ENCODE measurements at regions not wholly inside any gene's neighbourhood (a gene's known extent, or its start where the extent isn't known, plus 50 kb on each side); places are given as distances from the start of the nearest gene placed in this dataset.

- Histone ChIP-seq H3K27ac (no peak overlapping the region), H3K36me3 (no peaks in the 10 kb centered on the region), H3K27me3 (no peaks in the 10 kb centered on the region), H3K9me3 (peaks cover 0 to 9% (median 5%) of the 10 kb centered on the region in 4 donors), H3K4me3 (no peak overlapping the region), H3K4me1 (no peaks in the 10 kb centered on the region)
- no peak for DNase-seq
- no peak for TF ChIP-seq POLR2A (IDR thresholded peaks at IDR 0.05)
- TF ChIP-seq, protein P1, sequence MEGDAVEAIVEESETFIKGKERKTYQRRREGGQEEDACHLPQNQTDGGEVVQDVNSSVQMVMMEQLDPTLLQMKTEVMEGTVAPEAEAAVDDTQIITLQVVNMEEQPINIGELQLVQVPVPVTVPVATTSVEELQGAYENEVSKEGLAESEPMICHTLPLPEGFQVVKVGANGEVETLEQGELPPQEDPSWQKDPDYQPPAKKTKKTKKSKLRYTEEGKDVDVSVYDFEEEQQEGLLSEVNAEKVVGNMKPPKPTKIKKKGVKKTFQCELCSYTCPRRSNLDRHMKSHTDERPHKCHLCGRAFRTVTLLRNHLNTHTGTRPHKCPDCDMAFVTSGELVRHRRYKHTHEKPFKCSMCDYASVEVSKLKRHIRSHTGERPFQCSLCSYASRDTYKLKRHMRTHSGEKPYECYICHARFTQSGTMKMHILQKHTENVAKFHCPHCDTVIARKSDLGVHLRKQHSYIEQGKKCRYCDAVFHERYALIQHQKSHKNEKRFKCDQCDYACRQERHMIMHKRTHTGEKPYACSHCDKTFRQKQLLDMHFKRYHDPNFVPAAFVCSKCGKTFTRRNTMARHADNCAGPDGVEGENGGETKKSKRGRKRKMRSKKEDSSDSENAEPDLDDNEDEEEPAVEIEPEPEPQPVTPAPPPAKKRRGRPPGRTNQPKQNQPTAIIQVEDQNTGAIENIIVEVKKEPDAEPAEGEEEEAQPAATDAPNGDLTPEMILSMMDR (IDR thresholded peaks at IDR 0.05) = no peak
- no peak for TF ChIP-seq POLR2AphosphoS5 (IDR thresholded peaks at IDR 0.05)
- no peak for TF ChIP-seq EP300 (IDR thresholded peaks at IDR 0.05)
- WGBS, 5 donors = 89 to 97% (median 92%) methylated on average over 2 of the region's 2 CpGs
- intact Hi-C loops (cut with DNase I; ENCODE audit: low total_unique reads) = no loop called here
Measured at GRCh38 chr4:124872659-124873058, 160.1 kb upstream of the ANKRD50 start.

DNA sequence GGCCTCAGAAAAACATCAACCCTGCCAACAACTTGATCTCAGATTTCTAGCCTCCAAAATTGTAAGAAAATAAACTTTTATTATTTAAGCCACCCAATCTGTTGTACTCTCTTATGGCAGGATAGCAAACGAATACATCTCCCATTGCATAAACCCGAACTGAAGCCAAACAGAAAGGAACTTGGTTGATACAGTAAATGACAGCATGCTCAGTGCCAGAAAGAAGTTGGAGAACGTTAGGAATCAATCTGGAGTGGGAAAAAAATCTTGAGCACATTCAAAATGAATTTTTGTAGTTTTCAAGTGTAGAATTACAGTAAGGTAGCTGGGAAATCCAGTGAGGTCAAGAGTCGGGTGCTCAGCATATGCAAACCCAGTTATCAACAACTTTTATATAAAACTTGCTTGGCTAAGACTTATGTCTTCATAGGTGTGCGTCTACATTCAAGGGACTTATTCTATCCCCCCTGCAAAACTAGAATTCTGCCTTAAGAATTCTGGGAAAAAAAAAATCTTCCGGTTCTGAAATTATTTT lies 157.5 kb upstream of the ANKRD50 start:
- Histone ChIP-seq H3K27ac (no peak overlapping the region), H3K4me1 (no peaks in the 10 kb centered on the region), H3K4me3 (no peak overlapping the region), H3K9me3 (no peaks in the 10 kb centered on the region), H3K36me3 (no peaks in the 10 kb centered on the region), H3K27me3 (no peaks in the 10 kb centered on the region)
- TF ChIP-seq EP300 (IDR thresholded peaks at IDR 0.05) (no peak), POLR2A (IDR thresholded peaks at IDR 0.05) (no peak), POLR2AphosphoS5 (IDR thresholded peaks at IDR 0.05) (no peak)
- TF ChIP-seq, protein P1 (IDR thresholded peaks at IDR 0.05) = no peak
- intact Hi-C loops (cut with DNase I; ENCODE audit: low total_unique reads) = no loop called here
- WGBS, 5 donors = 75 to 84% (median 78%) methylated on average over 6 of the region's 6 CpGs
- no peak for DNase-seq

GRCh38 chr4:124868495-124868894 lies 156.0 kb upstream of the ANKRD50 start:
- no peaks in the 10 kb centered on the region for H3K4me1 ChIP-seq
- intact Hi-C loops (cut with DNase I; ENCODE audit: low total_unique reads) = no loop called here
- DNase-seq = no peak
- H3K9me3 ChIP-seq = no peaks in the 10 kb centered on the region
- no peak overlapping the region for H3K4me3 ChIP-seq
- 31 to 55% (median 42%) methylated on average over 2 of the region's 2 CpGs for WGBS, 5 donors
- H3K27ac ChIP-seq = no peak overlapping the region
- TF ChIP-seq POLR2AphosphoS5 (IDR thresholded peaks at IDR 0.05) (no peak), POLR2A (IDR thresholded peaks at IDR 0.05) (no peak), EP300 (IDR thresholded peaks at IDR 0.05) (no peak)
- TF ChIP-seq, protein P1 (IDR thresholded peaks at IDR 0.05) = no peak
- H3K27me3 ChIP-seq = no peaks in the 10 kb centered on the region
- no peaks in the 10 kb centered on the region for H3K36me3 ChIP-seq

- no peaks in the 10 kb centered on the region for H3K9me3 ChIP-seq
- 90 to 98% (median 96%) methylated on average over 1 of the region's 1 CpG for WGBS, 5 donors
- no peak for DNase-seq
- no peak overlapping the region for H3K4me3 ChIP-seq
- H3K4me1 ChIP-seq = no peaks in the 10 kb centered on the region
- H3K27ac ChIP-seq = no peak overlapping the region
- no peak for TF ChIP-seq POLR2AphosphoS5 (IDR thresholded peaks at IDR 0.05)
- TF ChIP-seq, protein P1 (IDR thresholded peaks at IDR 0.05) = no peak
- no peak for TF ChIP-seq EP300 (IDR thresholded peaks at IDR 0.05)
- TF ChIP-seq POLR2A (IDR thresholded peaks at IDR 0.05) = no peak
- intact Hi-C loops (cut with DNase I; ENCODE audit: low total_unique reads) = no loop called here
- H3K27me3 ChIP-seq = no peaks in the 10 kb centered on the region
- no peaks in the 10 kb centered on the region for H3K36me3 ChIP-seq
Measured at GRCh38 chr4:124867536-124867935, 155.0 kb upstream of the ANKRD50 start.
